B cell (primary cell): ENCODE measurements at regions not wholly inside any gene's neighbourhood (a gene's known extent, or its start where the extent isn't known, plus 50 kb on each side); places are given as distances from the start of the nearest gene placed in this dataset.

Experiments
- CTCF ChIP-seq: fragments of 200-600 bp; IDR thresholded peaks from one replicate; pipeline ENCODE4 v1.8.0; 2022; ENCODE audit warnings: antibody characterized with exemption, mild to moderate bottlenecking
- EZH2 ChIP-seq: IDR thresholded peaks from 2 replicates; pipeline ENCODE4 v1.6.1; 2012; ENCODE audit warnings: borderline replicate concordance, low read depth, mild to moderate bottlenecking, moderate library complexity, low read length; ENCODE audit not compliant: insufficient read depth, poor library complexity, severe bottlenecking

GRCh38 chr1:191490303-191490702, 668.0 kb upstream of the RGS18 start:
- no peak for TF ChIP-seq CTCF
- TF ChIP-seq EZH2: no peak
